H1 (cell line): ENCODE measurements at regions not wholly inside any gene's neighbourhood (a gene's known extent, or its start where the extent isn't known, plus 50 kb on each side); places are given as distances from the start of the nearest gene placed in this dataset.

Experiments used
- CTCF ChIA-PET: fragments of 300-600 bp; sonication (Branson Sonifier 250); formaldehyde crosslinking; loops from one replicate; lab custom pipeline; 2021; ENCODE audit not compliant: partially characterized antibody; lab: Charles Lee
- POLR2A ChIA-PET: fragments of 300-600 bp; sonication (Branson Sonifier 250); formaldehyde crosslinking; loops from one replicate; lab custom pipeline; 2021; ENCODE audit warnings: inconsistent platforms; ENCODE audit not compliant: partially characterized antibody; lab: Charles Lee
- DNase-seq, 2 experiments: peaks; one replicate each; pipeline versions ENCODE4 v3.0.0 to v3.0.0-alpha.2; 2010 to 2022; ENCODE audit warnings: low spot score in 2 of 2, low read depth in 1 of 2, mixed read lengths in 1 of 2
- FAIRE-seq: peaks from 2 replicates; lab custom pipeline; 2011; peaks lifted over from hg19 to GRCh38; lab: Jason Lieb, UNC
- H2AFZ ChIP-seq: 2 replicates; pipeline ENCODE4 v1.8.1; 2012; ENCODE audit warnings: low read length, inconsistent platforms
- H2AK5ac ChIP-seq: 2 replicates; pipeline ENCODE4 v1.6.1; 2013; ENCODE audit warnings: low read depth, low read length
- H2BK120ac ChIP-seq: replicated peaks from 2 replicates; pipeline ENCODE3; 2013; ENCODE audit warnings: low read depth, low read length, inconsistent platforms
- H2BK12ac ChIP-seq: 2 replicates; pipeline ENCODE4 v1.6.1; 2013; ENCODE audit warnings: low read depth, low read length
- H2BK15ac ChIP-seq: 2 replicates; pipeline ENCODE4 v1.6.1; 2013; ENCODE audit warnings: low read length
- H2BK20ac ChIP-seq: 2 replicates; pipeline ENCODE4 v1.6.1; 2013; ENCODE audit warnings: low read length
- H2BK5ac ChIP-seq: 2 replicates; pipeline ENCODE4 v1.6.1; 2013; ENCODE audit warnings: low read depth, low read length
- H3K14ac ChIP-seq: 2 replicates; pipeline ENCODE4 v1.6.1; 2013; ENCODE audit warnings: inconsistent platforms; ENCODE audit not compliant: insufficient read length
- H3K18ac ChIP-seq: 2 replicates; pipeline ENCODE4 v1.6.1; 2013; ENCODE audit warnings: low read length; ENCODE audit errors: extremely low read depth
- H3K23ac ChIP-seq: 2 replicates; pipeline ENCODE4 v1.6.1; 2013; ENCODE audit warnings: inconsistent platforms; ENCODE audit not compliant: insufficient read length
- H3K23me2 ChIP-seq: 2 replicates; pipeline ENCODE4 v1.6.1; 2013; ENCODE audit warnings: low read depth, low read length
- H3K27ac ChIP-seq: 2 replicates; pipeline ENCODE4 v1.6.1; 2011; ENCODE audit warnings: low read depth, low read length, inconsistent platforms
- H3K27me3 ChIP-seq, 4 experiments: replicated peaks in 1 of 4; 1 replicate in 1 of 4; 2 replicates in 3 of 4; pipeline versions ENCODE4 v1.6.1 to v1.8.1; 2011 to 2013; ENCODE audit warnings: low read length in 3 of 4, mild to moderate bottlenecking in 3 of 4, inconsistent platforms in 2 of 4, mixed read lengths in 2 of 4, moderate library complexity in 1 of 4; ENCODE audit not compliant: control insufficient read depth in 3 of 4, insufficient read depth in 3 of 4; ENCODE audit errors: extremely low read depth in 1 of 4
- H3K36me3 ChIP-seq, 4 experiments: 2 replicates each; pipeline versions ENCODE4 v1.6.1 to v1.8.1; 2011 to 2013; ENCODE audit warnings: mild to moderate bottlenecking in 4 of 4, low read length in 3 of 4, moderate library complexity in 2 of 4, control low read depth in 1 of 4, inconsistent platforms in 1 of 4; ENCODE audit not compliant: insufficient read depth in 4 of 4, control insufficient read depth in 2 of 4
- H3K4ac ChIP-seq: replicated peaks from 2 replicates; pipeline ENCODE3; 2013; ENCODE audit warnings: low read length, low read depth, mixed read lengths, inconsistent platforms; ENCODE audit not compliant: insufficient read length
- H3K4me1 ChIP-seq, 4 experiments: replicated peaks in 1 of 4; 1 replicate in 1 of 4; 2 replicates in 3 of 4; pipeline versions ENCODE4 v1.6.1 to v1.8.1; 2011 to 2013; ENCODE audit warnings: low read length in 3 of 4, inconsistent platforms in 2 of 4, mixed read lengths in 1 of 4; ENCODE audit not compliant: insufficient read depth in 4 of 4, control insufficient read depth in 3 of 4
- H3K4me2 ChIP-seq, 2 experiments: 2 replicates each; pipeline versions ENCODE4 v1.6.1 to v1.8.1; 2011 to 2013; ENCODE audit warnings: low read depth in 2 of 2, low read length in 2 of 2, control low read depth in 1 of 2, inconsistent platforms in 1 of 2, mild to moderate bottlenecking in 1 of 2; ENCODE audit not compliant: insufficient read depth in 1 of 2
- H3K4me3 ChIP-seq, 4 experiments: fragments of 200-600, 300-600 bp in 1 of 4; sonication (generic), shearing (Covaris generic), sonication (Bioruptor Twin) in 1 of 4; 2 replicates each; pipeline versions ENCODE4 v1.5.1 to v1.8.1; 2011 to 2016; ENCODE audit warnings: low read length in 4 of 4, low read depth in 3 of 4, control low read depth in 2 of 4, inconsistent platforms in 2 of 4, mild to moderate bottlenecking in 2 of 4, mixed read lengths in 1 of 4, moderate library complexity in 1 of 4; ENCODE audit not compliant: insufficient read depth in 2 of 4; ENCODE audit errors: extremely low read depth in 1 of 4
- H3K56ac ChIP-seq: replicated peaks from 2 replicates; pipeline ENCODE3; 2013; ENCODE audit warnings: low read depth, mild to moderate bottlenecking, mixed read lengths, low read length, inconsistent platforms; ENCODE audit not compliant: insufficient read length
- H3K79me1 ChIP-seq: 2 replicates; pipeline ENCODE4 v1.6.1; 2013; ENCODE audit warnings: low read depth, low read length, control low read depth
- H3K79me2 ChIP-seq, 2 experiments: 2 replicates each; pipeline versions ENCODE4 v1.6.1 to v1.8.1; 2012 to 2013; ENCODE audit warnings: low read length in 2 of 2, mild to moderate bottlenecking in 2 of 2, inconsistent platforms in 1 of 2; ENCODE audit not compliant: insufficient read depth in 2 of 2, control insufficient read depth in 1 of 2
- H3K9ac ChIP-seq, 4 experiments: replicated peaks in 1 of 4; 1 replicate in 1 of 4; 2 replicates in 3 of 4; pipeline versions ENCODE4 v1.6.1 to v1.8.1; 2011 to 2013; ENCODE audit warnings: low read depth in 3 of 4, low read length in 3 of 4, control low read depth in 2 of 4, mild to moderate bottlenecking in 2 of 4, moderate library complexity in 2 of 4, inconsistent platforms in 1 of 4; ENCODE audit errors: extremely low read depth in 1 of 4
- H3K9me3 ChIP-seq, 2 experiments: 2 replicates each; pipeline versions ENCODE4 v1.6.1 to v1.8.1; 2012 to 2013; ENCODE audit warnings: mild to moderate bottlenecking in 2 of 2, moderate library complexity in 2 of 2, control low read depth in 1 of 2, inconsistent platforms in 1 of 2, low read depth in 1 of 2, low read length in 1 of 2, mixed read lengths in 1 of 2; ENCODE audit not compliant: insufficient read depth in 2 of 2
- H4K20me1 ChIP-seq, 2 experiments: replicated peaks in 1 of 2; 2 replicates each; pipeline versions ENCODE3 to v1.8.1; 2011 to 2013; ENCODE audit warnings: inconsistent platforms in 2 of 2, low read length in 2 of 2, mild to moderate bottlenecking in 1 of 2; ENCODE audit not compliant: insufficient read depth in 2 of 2, control insufficient read depth in 1 of 2
- H4K5ac ChIP-seq: 2 replicates; pipeline ENCODE4 v1.6.1; 2013; ENCODE audit warnings: low read length, low read depth, mixed read lengths, inconsistent platforms; ENCODE audit not compliant: insufficient read length
- H4K8ac ChIP-seq: 2 replicates; pipeline ENCODE4 v1.8.0; 2013; ENCODE audit warnings: mild to moderate bottlenecking, moderate library complexity, low read length, inconsistent platforms; ENCODE audit not compliant: insufficient read depth; ENCODE audit errors: extremely low read depth
- H4K91ac ChIP-seq: replicated peaks from 2 replicates; pipeline ENCODE3; 2013; ENCODE audit warnings: low read length, mixed read lengths, inconsistent platforms; ENCODE audit not compliant: insufficient read length
- PHF8 ChIP-seq: fragments of 200-600 bp; sonication (generic); conservative IDR thresholded peaks from 2 replicates; pipeline ENCODE4 v1.7.1; 2012; ENCODE audit warnings: low read depth, mild to moderate bottlenecking, inconsistent platforms, low read length, moderate library complexity
- RXRA ChIP-seq: IDR thresholded peaks from 2 replicates; pipeline ENCODE4 v1.6.1; 2011; ENCODE audit warnings: low read depth, mild to moderate bottlenecking, low read length, moderate library complexity; ENCODE audit not compliant: insufficient read depth
- SIN3A ChIP-seq, 2 experiments: IDR thresholded peaks in 1 of 2; conservative IDR thresholded peaks in 1 of 2; 2 replicates each; pipeline ENCODE4 v1.6.1; 2011 to 2012; ENCODE audit warnings: low read length in 2 of 2, improper control_type of control experiment in 1 of 2, low read depth in 1 of 2, mild to moderate bottlenecking in 1 of 2
- WGBS, 2 experiments: shearing (Covaris generic) in 1 of 2; methylation state at CpG; one replicate each; pipeline versions ENCODE4 v1.1.6 to v1.1.7; 2013 to 2015; ENCODE audit warnings: low lambda C conversion rate in 2 of 2, mixed read lengths in 2 of 2, inconsistent platforms in 1 of 2, low coverage in 1 of 2, missing lambda C conversion rate in 1 of 2; ENCODE audit not compliant: insufficient replicate concordance in 2 of 2, insufficient coverage in 1 of 2, insufficient read length in 1 of 2; ENCODE audit errors: extremely low coverage in 1 of 2, missing lambda C conversion rate in 1 of 2; 5-methylcytosine and 5-hydroxymethylcytosine counted together

- Histone ChIP-seq H3K79me1 (no peaks in the 10 kb centered on the region), H3K27me3 (no peaks in the 10 kb centered on the region), H4K8ac (no peak overlapping the region), H3K23ac (no peak overlapping the region), H3K56ac (no peak overlapping the region), H2BK20ac (no peak overlapping the region), H2AK5ac (no peak overlapping the region), H3K14ac (no peak overlapping the region), H3K27ac (no peak overlapping the region), H3K23me2 (no peaks in the 10 kb centered on the region; the same call in 1 of the 2 replicates), H3K4me3 (no peak overlapping the region), H2BK5ac (no peak overlapping the region), H3K4me2 (no peak overlapping the region), H4K91ac (no peak overlapping the region), H3K36me3 (no peaks in the 10 kb centered on the region), H3K9ac (no peak overlapping the region), H3K4ac (no peak overlapping the region), H3K4me1 (no peaks in the 10 kb centered on the region), H2BK15ac (no peak overlapping the region), H4K20me1 (no peaks in the 10 kb centered on the region), H3K9me3 (no peaks in the 10 kb centered on the region), H2AFZ (no peak overlapping the region), H3K79me2 (no peaks in the 10 kb centered on the region), H2BK120ac (no peak overlapping the region), H3K18ac (no peak overlapping the region), H2BK12ac (no peak overlapping the region), H4K5ac (no peak overlapping the region)
- ChIA-PET CTCF (interaction anchor here (1.3 kb wide), 1 partner anchor 38 kb away, joined by 3 read pairs; no protein-coding TSS in a partner anchor), POLR2A (no interaction called here)
- 94% methylated on average over 2 of the region's 2 CpGs; no CpG with 5 or more reads in 1 of the 2 experiments for WGBS, 2 experiments
- TF ChIP-seq PHF8 = no peak
- TF ChIP-seq SIN3A (conservative IDR thresholded peaks at IDR 0.05 in 1 of 2, IDR thresholded peaks at IDR 0.05 in 1 of 2; ENCODE audit: low read depth in 1 of 2, low read length in 2 of 2) = no peak
- TF ChIP-seq RXRA = no peak
- FAIRE-seq (no peak), DNase-seq (no peak)
Observed at GRCh38 chr10:90018819-90019218, 317.4 kb downstream of the KIF20B start.
